Thoracic aorta (tissue), 2 donors: ENCODE measurements at regions not wholly inside any gene's neighbourhood (a gene's known extent, or its start where the extent isn't known, plus 50 kb on each side); places are given as distances from the start of the nearest gene placed in this dataset.

Experiments used
- ATAC-seq: fragments of 150-250 bp; one replicate; pipeline ENCODE4 v1.8.0; 2017; ENCODE audit warnings: low read depth; ENCODE audit not compliant: insufficient number of reproducible peaks, low FRiP score
- DNase-seq: peaks from one replicate; pipeline ENCODE4 v3.0.0-alpha.2; 2020; ENCODE audit warnings: low spot score
- H3K27ac ChIP-seq, 2 donors: fragments of 200-600 bp; sonication (generic); 1 replicate in 1 of 2; 2 replicates in 1 of 2; pipeline ENCODE4 v1.5.1; 2016; ENCODE audit warnings: mild to moderate bottlenecking in 2 of 2, moderate library complexity in 2 of 2
- H3K27me3 ChIP-seq: fragments of 200-600 bp; sonication (generic); replicated peaks from 2 replicates; pipeline ENCODE4 v1.6.0; 2016; ENCODE audit warnings: mild to moderate bottlenecking; ENCODE audit not compliant: insufficient read depth
- H3K36me3 ChIP-seq: fragments of 200-600 bp; sonication (generic); one replicate; pipeline ENCODE4 v1.5.1; 2016
- H3K4me1 ChIP-seq, 2 donors: fragments of 200-600 bp; sonication (generic); 1 replicate in 1 of 2; 2 replicates in 1 of 2; pipeline versions ENCODE4 v1.5.1 to v1.6.0; 2016; ENCODE audit warnings: low read depth in 2 of 2, mild to moderate bottlenecking in 1 of 2; ENCODE audit not compliant: control insufficient read depth in 1 of 2
- H3K4me3 ChIP-seq: fragments of 200-600 bp; sonication (generic); 2 replicates; pipeline ENCODE4 v1.5.1; 2016; ENCODE audit warnings: mild to moderate bottlenecking
- H3K9me3 ChIP-seq: fragments of 200-600 bp; sonication (generic); 2 replicates; pipeline ENCODE4 v1.5.1; 2016
- CTCF ChIP-seq: fragments of 200-600 bp; sonication (generic); IDR thresholded peaks from one replicate; pipeline ENCODE4 v1.5.1; 2019; ENCODE audit warnings: antibody characterized with exemption

- no peaks in the 10 kb centered on the region for H3K27me3 ChIP-seq
- DNase-seq (no peak), ATAC-seq (no peak)
- H3K4me3 ChIP-seq, result no peak overlapping the region
- no peaks in the 10 kb centered on the region for H3K36me3 ChIP-seq
- no peak overlapping the region for H3K27ac ChIP-seq
- no peak for TF ChIP-seq CTCF
- H3K4me1 ChIP-seq, result no peaks in the 10 kb centered on the region
- peaks cover 9% of the 10 kb centered on the region for H3K9me3 ChIP-seq
These were observed 715.8 kb downstream of the RNF144B start for GRCh38 chr6:19102936-19103335.

- H3K36me3 ChIP-seq, result no peaks in the 10 kb centered on the region
- peaks cover 4% of the 10 kb centered on the region for H3K9me3 ChIP-seq
- DNase-seq, result no peak
- ATAC-seq, result no peak
- TF ChIP-seq CTCF, result no peak
- H3K4me3 ChIP-seq, result no peak overlapping the region
- no peaks in the 10 kb centered on the region for H3K4me1 ChIP-seq
- no peaks in the 10 kb centered on the region for H3K27me3 ChIP-seq
- no peak overlapping the region for H3K27ac ChIP-seq
These were observed 720.3 kb downstream of the RNF144B start for GRCh38 chr6:19107468-19107867.

GRCh38 chr6:19121521-19121920, 715.6 kb upstream of the ID4 start:
- no peak for ATAC-seq
- H3K36me3 ChIP-seq, result no peaks in the 10 kb centered on the region
- TF ChIP-seq CTCF, result no peak

GRCh38 chr6:19127081-19127480, 710.1 kb upstream of the ID4 start:
- H3K4me3 ChIP-seq, result no peak overlapping the region
- H3K27me3 ChIP-seq, result no peaks in the 10 kb centered on the region
- H3K9me3 ChIP-seq, result no peaks in the 10 kb centered on the region
- TF ChIP-seq CTCF, result no peak
- H3K4me1 ChIP-seq, result no peaks in the 10 kb centered on the region
- no peaks in the 10 kb centered on the region for H3K36me3 ChIP-seq
- H3K27ac ChIP-seq, result no peak overlapping the region
- ATAC-seq, result no peak
- DNase-seq, result no peak

More at GRCh38 chr6:19121521-19121920, 715.6 kb upstream of the ID4 start:
- H3K9me3 ChIP-seq, result no peaks in the 10 kb centered on the region
- no peak for DNase-seq
- H3K4me3 ChIP-seq, result no peak overlapping the region
- H3K27me3 ChIP-seq, result no peaks in the 10 kb centered on the region
- H3K27ac ChIP-seq, result no peak overlapping the region
- H3K4me1 ChIP-seq, result no peaks in the 10 kb centered on the region

GRCh38 chr6:19128701-19129100, 708.5 kb upstream of the ID4 start:
- DNase-seq, result no peak
- Histone ChIP-seq H3K27me3 (no peaks in the 10 kb centered on the region), H3K27ac (no peak overlapping the region), H3K4me1 (no peaks in the 10 kb centered on the region), H3K9me3 (no peaks in the 10 kb centered on the region), H3K36me3 (no peaks in the 10 kb centered on the region), H3K4me3 (no peak overlapping the region)
- no peak for TF ChIP-seq CTCF
- no peak for ATAC-seq
